ENCODE measurements at regions not wholly inside any gene's neighbourhood (a gene's known extent, or its start where the extent isn't known, plus 50 kb on each side); places are given as distances from the start of the nearest gene placed in this dataset.

GRCh38 chr12:69015017-69015416 is 82.0 kb upstream of the CPM start:
- no peak overlapping the region for H3K4me3 ChIP-seq (ENCODE audit: low read depth, low read length)
- DNase-seq (ENCODE audit: low read depth): no peak
- no peak for TF ChIP-seq CTCF (IDR thresholded peaks at IDR 0.05; ENCODE audit: insufficient read depth, low read length, poor library complexity, severe bottlenecking)
- no peaks in the 10 kb centered on the region for H3K36me3 ChIP-seq (ENCODE audit: control insufficient read depth, insufficient read depth, low read length)
- H3K27me3 ChIP-seq (ENCODE audit: control insufficient read depth, insufficient read depth, low read length): no peaks in the 10 kb centered on the region

- Histone ChIP-seq H3K27me3 (ENCODE audit: control insufficient read depth, insufficient read depth, low read length) (no peaks in the 10 kb centered on the region), H3K36me3 (ENCODE audit: control insufficient read depth, insufficient read depth, low read length) (no peaks in the 10 kb centered on the region), H3K4me3 (ENCODE audit: low read depth, low read length) (no peak overlapping the region)
- DNase-seq (ENCODE audit: low read depth): no peak
- TF ChIP-seq CTCF (IDR thresholded peaks at IDR 0.05; ENCODE audit: insufficient read depth, low read length, poor library complexity, severe bottlenecking): no peak
Measured at GRCh38 chr12:69015831-69016230, 82.9 kb upstream of the CPM start.

- no peak for DNase-seq (ENCODE audit: low read depth)
- H3K27me3 ChIP-seq (ENCODE audit: control insufficient read depth, insufficient read depth, low read length): no peaks in the 10 kb centered on the region
- no peaks in the 10 kb centered on the region for H3K36me3 ChIP-seq (ENCODE audit: control insufficient read depth, insufficient read depth, low read length)
- no peak for TF ChIP-seq CTCF (IDR thresholded peaks at IDR 0.05; ENCODE audit: insufficient read depth, low read length, poor library complexity, severe bottlenecking)
- no peak overlapping the region for H3K4me3 ChIP-seq (ENCODE audit: low read depth, low read length)
Measured at GRCh38 chr12:69019082-69019481, 86.1 kb upstream of the CPM start.

- no peak for DNase-seq (ENCODE audit: low read depth)
- TF ChIP-seq CTCF (IDR thresholded peaks at IDR 0.05; ENCODE audit: insufficient read depth, low read length, poor library complexity, severe bottlenecking): no peak
- Histone ChIP-seq H3K27me3 (ENCODE audit: control insufficient read depth, insufficient read depth, low read length) (no peaks in the 10 kb centered on the region), H3K4me3 (ENCODE audit: low read depth, low read length) (no peak overlapping the region), H3K36me3 (ENCODE audit: control insufficient read depth, insufficient read depth, low read length) (no peaks in the 10 kb centered on the region)
Measured at GRCh38 chr12:69019910-69020309, 86.9 kb upstream of the CPM start.

- no peaks in the 10 kb centered on the region for H3K27me3 ChIP-seq (ENCODE audit: control insufficient read depth, insufficient read depth, low read length)
- no peak for TF ChIP-seq CTCF (IDR thresholded peaks at IDR 0.05; ENCODE audit: insufficient read depth, low read length, poor library complexity, severe bottlenecking)
- H3K4me3 ChIP-seq (ENCODE audit: low read depth, low read length): no peak overlapping the region
- H3K36me3 ChIP-seq (ENCODE audit: control insufficient read depth, insufficient read depth, low read length): no peaks in the 10 kb centered on the region
- DNase-seq (ENCODE audit: low read depth): no peak
Measured at GRCh38 chr12:69022674-69023073, 89.7 kb upstream of the CPM start.

- no peak for DNase-seq (ENCODE audit: low read depth)
- no peak overlapping the region for H3K4me3 ChIP-seq (ENCODE audit: low read depth, low read length)
- no peaks in the 10 kb centered on the region for H3K36me3 ChIP-seq (ENCODE audit: control insufficient read depth, insufficient read depth, low read length)
- no peak for TF ChIP-seq CTCF (IDR thresholded peaks at IDR 0.05; ENCODE audit: insufficient read depth, low read length, poor library complexity, severe bottlenecking)
- H3K27me3 ChIP-seq (ENCODE audit: control insufficient read depth, insufficient read depth, low read length): no peaks in the 10 kb centered on the region
Measured at GRCh38 chr12:69023840-69024239, 90.9 kb upstream of the CPM start.
